SK-N-MC (cell line): ENCODE measurements at regions not wholly inside any gene's neighbourhood (a gene's known extent, or its start where the extent isn't known, plus 50 kb on each side); places are given as distances from the start of the nearest gene placed in this dataset.

Experiments
- EZH2 ChIP-seq: fragments of 200-600 bp; sonication (generic); IDR thresholded peaks from one replicate; pipeline ENCODE4 v1.6.1; 2017; ENCODE audit warnings: antibody characterized with exemption
- FOXP2 ChIP-seq: optimal IDR thresholded peaks from 2 replicates; pipeline ENCODE3; 2011; ENCODE audit warnings: mild to moderate bottlenecking, moderate library complexity; ENCODE audit not compliant: insufficient read depth; ENCODE audit errors: extremely low read length, control extremely low read depth
- POLR2AphosphoS5 ChIP-seq: IDR thresholded peaks from 2 replicates; pipeline ENCODE4 v1.6.1; 2012; ENCODE audit warnings: mild to moderate bottlenecking, low read depth, low read length, borderline replicate concordance

DNA sequence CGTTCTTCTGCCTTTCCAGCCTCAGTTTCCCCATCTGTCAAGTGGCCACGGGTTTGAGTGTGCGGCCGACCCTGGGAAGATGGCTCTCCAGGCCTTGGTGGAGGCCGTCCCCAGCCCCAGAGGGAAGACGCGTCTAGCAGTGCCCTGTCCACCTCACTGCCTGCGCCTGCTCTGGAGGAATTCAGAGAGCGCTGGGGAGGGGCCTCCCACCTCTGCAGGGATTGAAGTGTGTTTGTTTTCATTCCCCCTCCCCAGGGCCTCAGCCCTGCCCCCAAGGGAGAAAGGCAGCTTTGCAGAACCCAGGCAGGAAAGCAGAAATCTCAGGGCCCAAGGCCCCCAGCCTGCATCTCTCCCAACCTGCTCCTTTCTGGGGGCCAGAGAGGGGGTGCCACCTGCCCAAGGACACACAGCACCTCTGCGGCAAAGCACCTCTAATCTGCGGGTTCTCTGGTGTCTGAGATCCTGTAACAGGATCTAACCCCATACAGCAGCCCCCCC is 91.0 kb downstream of the MICALL2 start:
- TF ChIP-seq EZH2: no peak
- TF ChIP-seq POLR2AphosphoS5: no peak
- no peak for TF ChIP-seq FOXP2
